Liver (tissue), 8 donors: ENCODE measurements at regions not wholly inside any gene's neighbourhood (a gene's known extent, or its start where the extent isn't known, plus 50 kb on each side); places are given as distances from the start of the nearest gene placed in this dataset.

Source experiments
- DNase-seq: peaks from one replicate; pipeline ENCODE4 v3.0.0-alpha.2; 2017; ENCODE audit warnings: low spot score
- H3K27ac ChIP-seq, 2 donors: one replicate each; pipeline ENCODE4 v1.7.0; 2013; ENCODE audit warnings: inconsistent platforms in 2 of 2, low read length in 2 of 2, control low read depth in 1 of 2, low read depth in 1 of 2, mild to moderate bottlenecking in 1 of 2
- H3K27me3 ChIP-seq, 4 donors: one replicate each; pipeline versions ENCODE4 v1.6.1 to v1.7.0; 2013; ENCODE audit warnings: low read length in 3 of 4, inconsistent platforms in 1 of 4, mild to moderate bottlenecking in 1 of 4, moderate library complexity in 1 of 4; ENCODE audit not compliant: control insufficient read depth in 4 of 4, insufficient read depth in 4 of 4
- H3K36me3 ChIP-seq, 4 donors: one replicate each; pipeline versions ENCODE4 v1.6.1 to v1.7.0; 2013; ENCODE audit warnings: low read length in 3 of 4, mild to moderate bottlenecking in 3 of 4, low read depth in 1 of 4, moderate library complexity in 1 of 4; ENCODE audit not compliant: control insufficient read depth in 4 of 4, insufficient read depth in 3 of 4
- H3K4me1 ChIP-seq, 4 donors: one replicate each; pipeline versions ENCODE4 v1.6.1 to v1.7.0; 2013; ENCODE audit warnings: low read length in 3 of 4, mild to moderate bottlenecking in 3 of 4, moderate library complexity in 1 of 4; ENCODE audit not compliant: control insufficient read depth in 4 of 4, insufficient read depth in 4 of 4
- H3K4me3 ChIP-seq, 3 donors: one replicate each; pipeline versions ENCODE4 v1.6.1 to v1.7.0; 2013; ENCODE audit warnings: low read length in 3 of 3, control low read depth in 1 of 3, low read depth in 1 of 3, mild to moderate bottlenecking in 1 of 3
- H3K9ac ChIP-seq, 2 donors: one replicate each; pipeline ENCODE4 v1.7.0; 2013; ENCODE audit warnings: low read length in 2 of 2, mild to moderate bottlenecking in 2 of 2, moderate library complexity in 2 of 2, control low read depth in 1 of 2, low read depth in 1 of 2
- H3K9me3 ChIP-seq, 4 donors: one replicate each; pipeline versions ENCODE4 v1.6.1 to v1.7.0; 2013; ENCODE audit warnings: low read length in 3 of 4; ENCODE audit not compliant: control insufficient read depth in 4 of 4
- FOXA2 ChIP-seq: IDR thresholded peaks from 2 replicates; pipeline ENCODE4 v1.6.1; 2016; ENCODE audit warnings: antibody characterized with exemption
- GABPA ChIP-seq, 2 donors: IDR thresholded peaks in 1 of 2; conservative IDR thresholded peaks in 1 of 2; 2 replicates each; pipeline ENCODE4 v1.6.1; 2016; ENCODE audit warnings: antibody characterized with exemption in 2 of 2, mild to moderate bottlenecking in 1 of 2, moderate library complexity in 1 of 2
- HNF4A ChIP-seq, 2 donors: conservative IDR thresholded peaks; 2 replicates each; pipeline ENCODE4 v1.6.1; 2016; ENCODE audit warnings: antibody characterized with exemption in 2 of 2, mild to moderate bottlenecking in 2 of 2
- HNF4G ChIP-seq: IDR thresholded peaks from 2 replicates; pipeline ENCODE4 v1.6.1; 2016; ENCODE audit warnings: antibody characterized with exemption
- JUND ChIP-seq, 2 donors: IDR thresholded peaks; 2 replicates each; pipeline ENCODE4 v1.6.1; 2016; ENCODE audit warnings: antibody characterized with exemption in 2 of 2
- RAD21 ChIP-seq, 2 donors: IDR thresholded peaks; 2 replicates each; pipeline ENCODE4 v1.6.1; 2016; ENCODE audit warnings: antibody characterized with exemption in 2 of 2, mild to moderate bottlenecking in 2 of 2
- SP1 ChIP-seq: IDR thresholded peaks from 2 replicates; pipeline ENCODE4 v1.6.1; 2018; ENCODE audit warnings: antibody characterized with exemption, mild to moderate bottlenecking
- TAF1 ChIP-seq: conservative IDR thresholded peaks from 2 replicates; pipeline ENCODE4 v1.6.1; 2016; ENCODE audit warnings: antibody characterized with exemption, mild to moderate bottlenecking
- YY1 ChIP-seq: IDR thresholded peaks from 2 replicates; pipeline ENCODE4 v1.6.1; 2016; ENCODE audit warnings: antibody characterized with exemption, mild to moderate bottlenecking
- WGBS: extraction: QIAGEN DNeasy Blood & Tissue Kit; methylation state at CpG from one replicate; pipeline ENCODE4 v1.1.7; 2013; 5-methylcytosine and 5-hydroxymethylcytosine counted together
- TF ChIP-seq, protein P1 (sequence below): IDR thresholded peaks from 2 replicates; pipeline ENCODE4 v1.6.1; 2016; ENCODE audit warnings: antibody characterized with exemption
- TF ChIP-seq, protein P2 (sequence below): fragments of 150-350 bp; IDR thresholded peaks from 2 replicates; pipeline ENCODE4 v1.5.1; 2017; ENCODE audit warnings: improper control_type of control experiment, low read depth, low read length; ENCODE audit not compliant: missing input control
- TF ChIP-seq, protein P3 (sequence below): IDR thresholded peaks from 2 replicates; pipeline ENCODE4 v1.6.1; 2016; ENCODE audit warnings: antibody characterized with exemption
- TF ChIP-seq, protein P4 (sequence below): IDR thresholded peaks from 2 replicates; pipeline ENCODE4 v1.6.1; 2016; ENCODE audit warnings: antibody characterized with exemption
- TF ChIP-seq, protein P5 (sequence below): IDR thresholded peaks from 2 replicates; pipeline ENCODE4 v1.6.1; 2016; ENCODE audit warnings: antibody characterized with exemption, mild to moderate bottlenecking
- donor health status: healthy.
- donor health status: healthy.
- donor health status: healthy.
- donor health status: healthy.
- donor health status: healthy.

DNA sequence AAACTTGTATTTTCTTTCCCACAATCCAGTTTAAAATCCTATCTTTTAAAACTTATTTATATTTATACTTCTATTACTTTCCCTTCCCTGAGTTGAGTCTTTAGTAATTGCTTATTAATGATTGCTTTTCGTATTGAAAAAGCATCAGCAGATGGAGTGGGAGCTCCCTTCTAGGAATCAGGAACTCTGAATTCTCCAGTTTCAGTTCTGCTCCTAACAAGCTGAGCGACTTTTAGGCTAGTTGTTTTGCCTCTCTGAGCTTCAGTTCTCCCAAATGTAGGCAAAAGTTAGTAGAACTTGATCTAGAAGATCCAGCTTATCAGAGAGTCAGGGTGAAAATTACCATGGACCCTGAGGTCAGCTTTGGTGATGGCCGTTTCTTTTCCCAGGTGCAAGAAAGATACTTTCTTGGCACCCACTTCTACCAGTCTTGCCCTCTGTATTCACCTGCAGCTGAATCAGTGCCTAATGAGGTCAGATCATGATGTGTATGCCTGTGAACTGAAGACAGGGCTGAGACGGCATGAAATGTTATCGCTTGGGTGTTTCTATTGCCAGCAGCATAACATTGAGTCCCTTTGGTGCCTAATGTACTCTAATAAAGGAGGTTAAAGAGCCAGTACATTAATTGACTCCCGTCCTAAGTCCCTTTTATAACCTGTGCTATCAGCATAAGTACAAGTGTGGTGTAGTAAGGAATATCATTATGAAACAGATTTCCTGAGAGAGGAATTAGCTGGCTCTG, 194.5 kb upstream of the TBC1D5 start:
- Histone ChIP-seq H3K36me3 (no peaks in the 10 kb centered on the region), H3K4me1 (no peaks in the 10 kb centered on the region), H3K27ac (no peak overlapping the region), H3K9ac (no peak overlapping the region), H3K4me3 (no peak overlapping the region), H3K27me3 (no peaks in the 10 kb centered on the region), H3K9me3 (no peaks in the 10 kb centered on the region)
- no peak for DNase-seq
- 70% methylated on average over 6 of the region's 6 CpGs for WGBS
- TF ChIP-seq GABPA (IDR thresholded peaks at IDR 0.05 in 1 of 2, conservative IDR thresholded peaks at IDR 0.05 in 1 of 2) (no peak), HNF4A (conservative IDR thresholded peaks at IDR 0.05) (no peak), YY1 (no peak), SP1 (no peak), HNF4G (no peak)
- TF ChIP-seq, protein P1, sequence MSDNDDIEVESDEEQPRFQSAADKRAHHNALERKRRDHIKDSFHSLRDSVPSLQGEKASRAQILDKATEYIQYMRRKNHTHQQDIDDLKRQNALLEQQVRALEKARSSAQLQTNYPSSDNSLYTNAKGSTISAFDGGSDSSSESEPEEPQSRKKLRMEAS: no peak
- TF ChIP-seq, protein P2, sequence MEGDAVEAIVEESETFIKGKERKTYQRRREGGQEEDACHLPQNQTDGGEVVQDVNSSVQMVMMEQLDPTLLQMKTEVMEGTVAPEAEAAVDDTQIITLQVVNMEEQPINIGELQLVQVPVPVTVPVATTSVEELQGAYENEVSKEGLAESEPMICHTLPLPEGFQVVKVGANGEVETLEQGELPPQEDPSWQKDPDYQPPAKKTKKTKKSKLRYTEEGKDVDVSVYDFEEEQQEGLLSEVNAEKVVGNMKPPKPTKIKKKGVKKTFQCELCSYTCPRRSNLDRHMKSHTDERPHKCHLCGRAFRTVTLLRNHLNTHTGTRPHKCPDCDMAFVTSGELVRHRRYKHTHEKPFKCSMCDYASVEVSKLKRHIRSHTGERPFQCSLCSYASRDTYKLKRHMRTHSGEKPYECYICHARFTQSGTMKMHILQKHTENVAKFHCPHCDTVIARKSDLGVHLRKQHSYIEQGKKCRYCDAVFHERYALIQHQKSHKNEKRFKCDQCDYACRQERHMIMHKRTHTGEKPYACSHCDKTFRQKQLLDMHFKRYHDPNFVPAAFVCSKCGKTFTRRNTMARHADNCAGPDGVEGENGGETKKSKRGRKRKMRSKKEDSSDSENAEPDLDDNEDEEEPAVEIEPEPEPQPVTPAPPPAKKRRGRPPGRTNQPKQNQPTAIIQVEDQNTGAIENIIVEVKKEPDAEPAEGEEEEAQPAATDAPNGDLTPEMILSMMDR: no peak

DNA sequence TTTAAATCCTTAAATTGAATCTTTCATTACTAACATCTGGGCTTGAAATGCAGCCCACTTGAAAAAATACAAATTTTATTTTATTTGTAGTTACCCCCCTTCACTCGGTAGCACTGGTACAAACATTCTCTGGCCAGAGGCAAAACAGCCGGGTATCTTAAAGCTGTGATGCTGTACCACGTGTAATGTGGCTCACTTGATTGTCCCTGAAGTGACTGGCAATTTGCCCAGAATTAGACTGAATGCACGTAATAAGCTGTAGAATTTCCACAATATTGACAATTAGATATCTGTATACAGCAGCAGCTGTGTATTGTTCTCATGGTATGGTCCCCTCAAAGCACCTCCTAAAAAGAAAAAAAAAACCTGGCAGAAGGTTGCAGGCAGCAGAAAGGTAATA, 192.8 kb upstream of the TBC1D5 start:
- DNase-seq: no peak
- Histone ChIP-seq H3K9ac (no peak overlapping the region), H3K4me3 (no peak overlapping the region), H3K9me3 (no peaks in the 10 kb centered on the region), H3K27ac (no peak overlapping the region), H3K27me3 (no peaks in the 10 kb centered on the region), H3K36me3 (no peaks in the 10 kb centered on the region), H3K4me1 (no peaks in the 10 kb centered on the region)
- 57% methylated on average over 4 of the region's 4 CpGs for WGBS
- no peak for TF ChIP-seq HNF4G
- no peak for TF ChIP-seq HNF4A (conservative IDR thresholded peaks at IDR 0.05)
- TF ChIP-seq, protein P3, sequence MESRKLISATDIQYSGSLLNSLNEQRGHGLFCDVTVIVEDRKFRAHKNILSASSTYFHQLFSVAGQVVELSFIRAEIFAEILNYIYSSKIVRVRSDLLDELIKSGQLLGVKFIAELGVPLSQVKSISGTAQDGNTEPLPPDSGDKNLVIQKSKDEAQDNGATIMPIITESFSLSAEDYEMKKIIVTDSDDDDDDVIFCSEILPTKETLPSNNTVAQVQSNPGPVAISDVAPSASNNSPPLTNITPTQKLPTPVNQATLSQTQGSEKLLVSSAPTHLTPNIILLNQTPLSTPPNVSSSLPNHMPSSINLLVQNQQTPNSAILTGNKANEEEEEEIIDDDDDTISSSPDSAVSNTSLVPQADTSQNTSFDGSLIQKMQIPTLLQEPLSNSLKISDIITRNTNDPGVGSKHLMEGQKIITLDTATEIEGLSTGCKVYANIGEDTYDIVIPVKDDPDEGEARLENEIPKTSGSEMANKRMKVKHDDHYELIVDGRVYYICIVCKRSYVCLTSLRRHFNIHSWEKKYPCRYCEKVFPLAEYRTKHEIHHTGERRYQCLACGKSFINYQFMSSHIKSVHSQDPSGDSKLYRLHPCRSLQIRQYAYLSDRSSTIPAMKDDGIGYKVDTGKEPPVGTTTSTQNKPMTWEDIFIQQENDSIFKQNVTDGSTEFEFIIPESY: no peak
- TF ChIP-seq, protein P4, sequence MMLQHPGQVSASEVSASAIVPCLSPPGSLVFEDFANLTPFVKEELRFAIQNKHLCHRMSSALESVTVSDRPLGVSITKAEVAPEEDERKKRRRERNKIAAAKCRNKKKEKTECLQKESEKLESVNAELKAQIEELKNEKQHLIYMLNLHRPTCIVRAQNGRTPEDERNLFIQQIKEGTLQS: no peak
- TF ChIP-seq TAF1: no peak
- no peak for TF ChIP-seq FOXA2
- TF ChIP-seq RAD21 (IDR thresholded peaks at IDR 0.05): no peak
- TF ChIP-seq JUND (IDR thresholded peaks at IDR 0.05): no peak
- TF ChIP-seq SP1: no peak
- TF ChIP-seq, protein P5, sequence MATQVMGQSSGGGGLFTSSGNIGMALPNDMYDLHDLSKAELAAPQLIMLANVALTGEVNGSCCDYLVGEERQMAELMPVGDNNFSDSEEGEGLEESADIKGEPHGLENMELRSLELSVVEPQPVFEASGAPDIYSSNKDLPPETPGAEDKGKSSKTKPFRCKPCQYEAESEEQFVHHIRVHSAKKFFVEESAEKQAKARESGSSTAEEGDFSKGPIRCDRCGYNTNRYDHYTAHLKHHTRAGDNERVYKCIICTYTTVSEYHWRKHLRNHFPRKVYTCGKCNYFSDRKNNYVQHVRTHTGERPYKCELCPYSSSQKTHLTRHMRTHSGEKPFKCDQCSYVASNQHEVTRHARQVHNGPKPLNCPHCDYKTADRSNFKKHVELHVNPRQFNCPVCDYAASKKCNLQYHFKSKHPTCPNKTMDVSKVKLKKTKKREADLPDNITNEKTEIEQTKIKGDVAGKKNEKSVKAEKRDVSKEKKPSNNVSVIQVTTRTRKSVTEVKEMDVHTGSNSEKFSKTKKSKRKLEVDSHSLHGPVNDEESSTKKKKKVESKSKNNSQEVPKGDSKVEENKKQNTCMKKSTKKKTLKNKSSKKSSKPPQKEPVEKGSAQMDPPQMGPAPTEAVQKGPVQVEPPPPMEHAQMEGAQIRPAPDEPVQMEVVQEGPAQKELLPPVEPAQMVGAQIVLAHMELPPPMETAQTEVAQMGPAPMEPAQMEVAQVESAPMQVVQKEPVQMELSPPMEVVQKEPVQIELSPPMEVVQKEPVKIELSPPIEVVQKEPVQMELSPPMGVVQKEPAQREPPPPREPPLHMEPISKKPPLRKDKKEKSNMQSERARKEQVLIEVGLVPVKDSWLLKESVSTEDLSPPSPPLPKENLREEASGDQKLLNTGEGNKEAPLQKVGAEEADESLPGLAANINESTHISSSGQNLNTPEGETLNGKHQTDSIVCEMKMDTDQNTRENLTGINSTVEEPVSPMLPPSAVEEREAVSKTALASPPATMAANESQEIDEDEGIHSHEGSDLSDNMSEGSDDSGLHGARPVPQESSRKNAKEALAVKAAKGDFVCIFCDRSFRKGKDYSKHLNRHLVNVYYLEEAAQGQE: no peak
- TF ChIP-seq, protein P1: no peak
